ENCODE measurements at regions not wholly inside any gene's neighbourhood (a gene's known extent, or its start where the extent isn't known, plus 50 kb on each side); places are given as distances from the start of the nearest gene placed in this dataset.

DNA sequence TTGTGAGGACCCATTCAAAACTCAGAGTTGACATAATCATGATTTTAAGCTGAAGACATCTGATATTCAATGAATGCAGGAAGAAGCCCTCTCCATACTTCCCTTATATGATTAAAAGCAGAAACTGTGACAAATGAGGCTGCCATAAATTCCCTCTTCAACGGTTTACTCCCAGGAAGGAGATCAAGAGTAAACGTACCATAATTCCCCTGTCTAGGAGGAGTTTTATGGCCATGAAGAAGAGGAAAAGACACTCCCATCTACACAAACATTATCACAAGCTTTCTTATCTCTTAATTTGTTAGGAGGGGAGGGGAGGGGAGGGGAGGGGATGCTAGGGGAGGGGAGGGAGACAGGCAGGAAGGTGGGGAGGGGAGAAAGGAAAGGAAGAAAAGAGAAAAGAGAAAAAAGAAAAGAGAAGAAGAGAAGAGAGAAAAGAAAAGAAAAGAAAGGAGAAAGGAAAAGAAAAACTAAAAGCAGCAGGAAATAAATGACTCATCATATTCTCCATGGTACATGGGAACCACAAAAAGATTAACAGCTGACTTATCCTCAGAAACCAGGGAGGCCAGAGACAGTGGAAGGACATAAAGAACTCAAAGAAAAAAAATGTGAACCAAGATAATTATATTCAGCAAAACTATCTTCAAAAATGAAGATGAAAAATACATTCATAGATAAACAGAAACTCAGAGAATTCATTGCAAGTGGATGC is 121.6 kb downstream of the ALOX5 start (continued):
- TF ChIP-seq, protein P1, sequence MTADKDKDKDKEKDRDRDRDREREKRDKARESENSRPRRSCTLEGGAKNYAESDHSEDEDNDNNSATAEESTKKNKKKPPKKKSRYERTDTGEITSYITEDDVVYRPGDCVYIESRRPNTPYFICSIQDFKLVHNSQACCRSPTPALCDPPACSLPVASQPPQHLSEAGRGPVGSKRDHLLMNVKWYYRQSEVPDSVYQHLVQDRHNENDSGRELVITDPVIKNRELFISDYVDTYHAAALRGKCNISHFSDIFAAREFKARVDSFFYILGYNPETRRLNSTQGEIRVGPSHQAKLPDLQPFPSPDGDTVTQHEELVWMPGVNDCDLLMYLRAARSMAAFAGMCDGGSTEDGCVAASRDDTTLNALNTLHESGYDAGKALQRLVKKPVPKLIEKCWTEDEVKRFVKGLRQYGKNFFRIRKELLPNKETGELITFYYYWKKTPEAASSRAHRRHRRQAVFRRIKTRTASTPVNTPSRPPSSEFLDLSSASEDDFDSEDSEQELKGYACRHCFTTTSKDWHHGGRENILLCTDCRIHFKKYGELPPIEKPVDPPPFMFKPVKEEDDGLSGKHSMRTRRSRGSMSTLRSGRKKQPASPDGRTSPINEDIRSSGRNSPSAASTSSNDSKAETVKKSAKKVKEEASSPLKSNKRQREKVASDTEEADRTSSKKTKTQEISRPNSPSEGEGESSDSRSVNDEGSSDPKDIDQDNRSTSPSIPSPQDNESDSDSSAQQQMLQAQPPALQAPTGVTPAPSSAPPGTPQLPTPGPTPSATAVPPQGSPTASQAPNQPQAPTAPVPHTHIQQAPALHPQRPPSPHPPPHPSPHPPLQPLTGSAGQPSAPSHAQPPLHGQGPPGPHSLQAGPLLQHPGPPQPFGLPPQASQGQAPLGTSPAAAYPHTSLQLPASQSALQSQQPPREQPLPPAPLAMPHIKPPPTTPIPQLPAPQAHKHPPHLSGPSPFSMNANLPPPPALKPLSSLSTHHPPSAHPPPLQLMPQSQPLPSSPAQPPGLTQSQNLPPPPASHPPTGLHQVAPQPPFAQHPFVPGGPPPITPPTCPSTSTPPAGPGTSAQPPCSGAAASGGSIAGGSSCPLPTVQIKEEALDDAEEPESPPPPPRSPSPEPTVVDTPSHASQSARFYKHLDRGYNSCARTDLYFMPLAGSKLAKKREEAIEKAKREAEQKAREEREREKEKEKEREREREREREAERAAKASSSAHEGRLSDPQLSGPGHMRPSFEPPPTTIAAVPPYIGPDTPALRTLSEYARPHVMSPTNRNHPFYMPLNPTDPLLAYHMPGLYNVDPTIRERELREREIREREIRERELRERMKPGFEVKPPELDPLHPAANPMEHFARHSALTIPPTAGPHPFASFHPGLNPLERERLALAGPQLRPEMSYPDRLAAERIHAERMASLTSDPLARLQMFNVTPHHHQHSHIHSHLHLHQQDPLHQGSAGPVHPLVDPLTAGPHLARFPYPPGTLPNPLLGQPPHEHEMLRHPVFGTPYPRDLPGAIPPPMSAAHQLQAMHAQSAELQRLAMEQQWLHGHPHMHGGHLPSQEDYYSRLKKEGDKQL (CRISPR knock-in tag; IDR thresholded peaks at IDR 0.05; ENCODE audit: borderline replicate concordance) = no peak
- peak; percentile 93 for TF ChIP-seq NFE2 (IDR thresholded peaks at IDR 0.05; ENCODE audit: low read depth)
- TF ChIP-seq ZNF696 (CRISPR knock-in tag; conservative IDR thresholded peaks at IDR 0.05) = no peak
- TF ChIP-seq GABPB1 (CRISPR knock-in tag; IDR thresholded peaks at IDR 0.05) = no peak
- TF ChIP-seq, protein P2, sequence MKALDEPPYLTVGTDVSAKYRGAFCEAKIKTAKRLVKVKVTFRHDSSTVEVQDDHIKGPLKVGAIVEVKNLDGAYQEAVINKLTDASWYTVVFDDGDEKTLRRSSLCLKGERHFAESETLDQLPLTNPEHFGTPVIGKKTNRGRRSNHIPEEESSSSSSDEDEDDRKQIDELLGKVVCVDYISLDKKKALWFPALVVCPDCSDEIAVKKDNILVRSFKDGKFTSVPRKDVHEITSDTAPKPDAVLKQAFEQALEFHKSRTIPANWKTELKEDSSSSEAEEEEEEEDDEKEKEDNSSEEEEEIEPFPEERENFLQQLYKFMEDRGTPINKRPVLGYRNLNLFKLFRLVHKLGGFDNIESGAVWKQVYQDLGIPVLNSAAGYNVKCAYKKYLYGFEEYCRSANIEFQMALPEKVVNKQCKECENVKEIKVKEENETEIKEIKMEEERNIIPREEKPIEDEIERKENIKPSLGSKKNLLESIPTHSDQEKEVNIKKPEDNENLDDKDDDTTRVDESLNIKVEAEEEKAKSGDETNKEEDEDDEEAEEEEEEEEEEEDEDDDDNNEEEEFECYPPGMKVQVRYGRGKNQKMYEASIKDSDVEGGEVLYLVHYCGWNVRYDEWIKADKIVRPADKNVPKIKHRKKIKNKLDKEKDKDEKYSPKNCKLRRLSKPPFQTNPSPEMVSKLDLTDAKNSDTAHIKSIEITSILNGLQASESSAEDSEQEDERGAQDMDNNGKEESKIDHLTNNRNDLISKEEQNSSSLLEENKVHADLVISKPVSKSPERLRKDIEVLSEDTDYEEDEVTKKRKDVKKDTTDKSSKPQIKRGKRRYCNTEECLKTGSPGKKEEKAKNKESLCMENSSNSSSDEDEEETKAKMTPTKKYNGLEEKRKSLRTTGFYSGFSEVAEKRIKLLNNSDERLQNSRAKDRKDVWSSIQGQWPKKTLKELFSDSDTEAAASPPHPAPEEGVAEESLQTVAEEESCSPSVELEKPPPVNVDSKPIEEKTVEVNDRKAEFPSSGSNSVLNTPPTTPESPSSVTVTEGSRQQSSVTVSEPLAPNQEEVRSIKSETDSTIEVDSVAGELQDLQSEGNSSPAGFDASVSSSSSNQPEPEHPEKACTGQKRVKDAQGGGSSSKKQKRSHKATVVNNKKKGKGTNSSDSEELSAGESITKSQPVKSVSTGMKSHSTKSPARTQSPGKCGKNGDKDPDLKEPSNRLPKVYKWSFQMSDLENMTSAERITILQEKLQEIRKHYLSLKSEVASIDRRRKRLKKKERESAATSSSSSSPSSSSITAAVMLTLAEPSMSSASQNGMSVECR (CRISPR knock-in tag; IDR thresholded peaks at IDR 0.05) = no peak
- TF ChIP-seq C11orf30 (IDR thresholded peaks at IDR 0.05; ENCODE audit: low read depth) = peak; percentile 99
- TF ChIP-seq, protein P3, sequence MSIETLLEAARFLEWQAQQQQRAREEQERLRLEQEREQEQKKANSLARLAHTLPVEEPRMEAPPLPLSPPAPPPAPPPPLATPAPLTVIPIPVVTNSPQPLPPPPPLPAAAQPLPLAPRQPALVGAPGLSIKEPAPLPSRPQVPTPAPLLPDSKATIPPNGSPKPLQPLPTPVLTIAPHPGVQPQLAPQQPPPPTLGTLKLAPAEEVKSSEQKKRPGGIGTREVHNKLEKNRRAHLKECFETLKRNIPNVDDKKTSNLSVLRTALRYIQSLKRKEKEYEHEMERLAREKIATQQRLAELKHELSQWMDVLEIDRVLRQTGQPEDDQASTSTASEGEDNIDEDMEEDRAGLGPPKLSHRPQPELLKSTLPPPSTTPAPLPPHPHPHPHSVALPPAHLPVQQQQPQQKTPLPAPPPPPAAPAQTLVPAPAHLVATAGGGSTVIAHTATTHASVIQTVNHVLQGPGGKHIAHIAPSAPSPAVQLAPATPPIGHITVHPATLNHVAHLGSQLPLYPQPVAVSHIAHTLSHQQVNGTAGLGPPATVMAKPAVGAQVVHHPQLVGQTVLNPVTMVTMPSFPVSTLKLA (conservative IDR thresholded peaks at IDR 0.05) = peak in 1 of 2 experiments; percentile 44; a peak in 2 of 4 replicates
- TF ChIP-seq, protein P4, sequence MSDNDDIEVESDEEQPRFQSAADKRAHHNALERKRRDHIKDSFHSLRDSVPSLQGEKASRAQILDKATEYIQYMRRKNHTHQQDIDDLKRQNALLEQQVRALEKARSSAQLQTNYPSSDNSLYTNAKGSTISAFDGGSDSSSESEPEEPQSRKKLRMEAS (CRISPR knock-in tag; IDR thresholded peaks at IDR 0.05) = no peak
- no peak for TF ChIP-seq MCM5 (IDR thresholded peaks at IDR 0.05; ENCODE audit: low read depth)
- TF ChIP-seq TCF7L2 (IDR thresholded peaks at IDR 0.05; ENCODE audit: low read depth, low read length) = no peak
- TF ChIP-seq ZNF274 (IDR thresholded peaks at IDR 0.05; ENCODE audit: borderline replicate concordance, low read depth, low read length) = no peak
- no peak for TF ChIP-seq ETV5 (CRISPR knock-in tag; IDR thresholded peaks at IDR 0.05; ENCODE audit: low read depth)
- no peak for TF ChIP-seq HEY1 (CRISPR knock-in tag; IDR thresholded peaks at IDR 0.05; ENCODE audit: borderline replicate concordance)
- TF ChIP-seq ZNF830 (CRISPR knock-in tag; IDR thresholded peaks at IDR 0.05) = no peak
- no peak for TF ChIP-seq ZNF133 (CRISPR knock-in tag; IDR thresholded peaks at IDR 0.05)
- TF ChIP-seq NR2C2 (CRISPR knock-in tag; IDR thresholded peaks at IDR 0.05) = no peak
- TF ChIP-seq NR2C2 (tag; IDR thresholded peaks at IDR 0.05) = no peak

Data from K562 (cell line).